Cardiac muscle cell (in vitro differentiated cells and primary cell): ENCODE measurements at regions not wholly inside any gene's neighbourhood (a gene's known extent, or its start where the extent isn't known, plus 50 kb on each side); places are given as distances from the start of the nearest gene placed in this dataset.
A peak's percentile ranks its signal among the peaks of the same experiment; 100 is the strongest.

Source experiments
- DNase-seq, 2 donors: peaks; one replicate each; pipeline versions ENCODE4 v3.0.0 to v3.0.0-alpha.2; 2010 to 2017; ENCODE audit warnings: low read depth in 1 of 2, low spot score in 1 of 2
- H3K27ac ChIP-seq: fragments of 200-600 bp; sonication (generic); 2 replicates; pipeline ENCODE4 v1.5.1; 2016
- H3K27me3 ChIP-seq: fragments of 200-600 bp; sonication (generic); 2 replicates; pipeline ENCODE4 v1.6.0; 2016; ENCODE audit warnings: control low read depth
- H3K36me3 ChIP-seq: fragments of 200-600 bp; sonication (generic); 2 replicates; pipeline ENCODE4 v1.5.1; 2016; ENCODE audit warnings: control low read depth
- H3K4me1 ChIP-seq: fragments of 200-600 bp; sonication (generic); 2 replicates; pipeline ENCODE4 v1.8.1; 2017; ENCODE audit warnings: low read depth, mild to moderate bottlenecking, mixed run types
- H3K4me3 ChIP-seq: fragments of 200-600 bp; sonication (generic); 2 replicates; pipeline ENCODE4 v1.5.1; 2016; ENCODE audit warnings: mild to moderate bottlenecking
- H3K9me3 ChIP-seq: fragments of 200-600 bp; sonication (generic); 2 replicates; pipeline ENCODE4 v1.5.1; 2017; ENCODE audit warnings: low read depth, mild to moderate bottlenecking, control low read depth
- TF ChIP-seq, protein P1 (sequence below): IDR thresholded peaks from 2 replicates; pipeline ENCODE4 v1.5.1; 2012; ENCODE audit warnings: low read depth, mild to moderate bottlenecking, low read length

DNA sequence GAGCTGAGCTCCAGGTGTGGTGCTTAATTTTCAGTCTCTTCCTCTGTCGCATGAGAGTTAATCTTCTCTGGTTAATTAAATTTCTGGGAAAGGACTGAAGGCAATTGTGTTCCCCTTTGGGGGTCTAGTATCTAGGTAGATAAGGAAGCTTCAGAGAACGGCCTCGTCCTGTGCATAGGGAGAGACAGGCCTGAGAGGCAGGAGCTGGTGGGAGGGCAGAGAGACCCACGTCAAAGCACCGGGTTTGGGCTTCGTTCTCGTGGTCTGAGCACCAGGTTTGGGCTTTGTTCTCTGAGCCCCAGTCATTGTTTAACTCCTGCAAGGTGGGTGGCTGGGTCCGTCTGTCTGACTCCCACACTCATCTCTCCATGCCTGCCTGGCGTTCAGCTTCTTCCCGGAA lies 160.8 kb upstream of the PITRM1 start:
- H3K4me1 ChIP-seq = no peaks in the 10 kb centered on the region
- no peak overlapping the region for H3K4me3 ChIP-seq
- no peak overlapping the region for H3K27ac ChIP-seq
- no peaks in the 10 kb centered on the region for H3K36me3 ChIP-seq
- no peak for DNase-seq
- no peaks in the 10 kb centered on the region for H3K9me3 ChIP-seq
- H3K27me3 ChIP-seq = no peaks in the 10 kb centered on the region
- TF ChIP-seq, protein P1, sequence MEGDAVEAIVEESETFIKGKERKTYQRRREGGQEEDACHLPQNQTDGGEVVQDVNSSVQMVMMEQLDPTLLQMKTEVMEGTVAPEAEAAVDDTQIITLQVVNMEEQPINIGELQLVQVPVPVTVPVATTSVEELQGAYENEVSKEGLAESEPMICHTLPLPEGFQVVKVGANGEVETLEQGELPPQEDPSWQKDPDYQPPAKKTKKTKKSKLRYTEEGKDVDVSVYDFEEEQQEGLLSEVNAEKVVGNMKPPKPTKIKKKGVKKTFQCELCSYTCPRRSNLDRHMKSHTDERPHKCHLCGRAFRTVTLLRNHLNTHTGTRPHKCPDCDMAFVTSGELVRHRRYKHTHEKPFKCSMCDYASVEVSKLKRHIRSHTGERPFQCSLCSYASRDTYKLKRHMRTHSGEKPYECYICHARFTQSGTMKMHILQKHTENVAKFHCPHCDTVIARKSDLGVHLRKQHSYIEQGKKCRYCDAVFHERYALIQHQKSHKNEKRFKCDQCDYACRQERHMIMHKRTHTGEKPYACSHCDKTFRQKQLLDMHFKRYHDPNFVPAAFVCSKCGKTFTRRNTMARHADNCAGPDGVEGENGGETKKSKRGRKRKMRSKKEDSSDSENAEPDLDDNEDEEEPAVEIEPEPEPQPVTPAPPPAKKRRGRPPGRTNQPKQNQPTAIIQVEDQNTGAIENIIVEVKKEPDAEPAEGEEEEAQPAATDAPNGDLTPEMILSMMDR = no peak

DNA sequence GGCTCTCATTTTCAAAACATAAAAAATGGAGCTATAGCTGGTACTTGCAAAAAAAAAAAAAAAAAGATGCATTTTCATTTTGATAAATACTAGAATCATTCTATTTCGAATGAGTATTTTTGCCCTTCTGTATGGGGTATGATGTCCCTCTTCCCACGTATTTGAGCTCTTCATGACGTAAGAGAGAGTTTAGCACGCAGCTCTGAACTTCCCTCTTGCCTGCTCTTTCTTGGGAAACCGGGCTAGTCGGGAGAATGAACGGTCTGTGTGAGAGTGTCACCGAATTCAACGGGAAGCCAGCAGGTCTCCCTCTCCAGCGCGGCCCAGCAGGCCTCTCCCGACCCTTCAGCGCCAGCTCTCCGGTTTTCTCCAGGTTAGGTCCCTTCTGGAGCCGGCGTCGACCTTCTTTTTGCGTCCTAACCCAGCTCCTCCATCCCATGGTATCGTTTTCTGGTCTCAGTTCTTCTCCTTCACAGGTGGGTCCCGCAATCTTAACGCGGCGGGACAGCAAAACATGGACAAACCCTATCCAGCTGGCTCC lies 159.2 kb upstream of the PITRM1 start:
- Histone ChIP-seq H3K9me3 (no peaks in the 10 kb centered on the region), H3K4me1 (no peaks in the 10 kb centered on the region), H3K27ac (no peak overlapping the region), H3K36me3 (no peaks in the 10 kb centered on the region), H3K27me3 (no peaks in the 10 kb centered on the region), H3K4me3 (no peak overlapping the region)
- no peak for DNase-seq
- TF ChIP-seq, protein P1 = no peak

DNA sequence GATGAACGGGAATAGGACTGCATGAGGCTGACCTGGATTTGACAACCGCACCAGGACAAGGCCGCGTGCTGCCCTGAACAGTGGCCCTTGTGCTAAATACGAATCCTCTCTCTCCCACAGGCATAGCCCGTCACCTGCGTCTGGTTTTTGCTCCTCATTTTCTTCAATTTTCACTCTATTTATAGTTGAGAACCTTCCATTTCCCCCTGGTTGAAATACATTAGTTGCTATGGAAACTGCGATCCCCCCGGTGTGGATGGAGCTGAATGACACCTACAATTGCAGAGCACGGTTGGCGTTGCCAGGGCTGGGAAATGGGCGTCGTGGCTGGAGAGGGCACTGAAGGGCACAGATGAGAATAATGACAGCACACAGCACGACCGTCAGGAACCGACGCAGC lies 158.6 kb upstream of the PITRM1 start:
- Histone ChIP-seq H3K27ac (no peak overlapping the region), H3K27me3 (no peaks in the 10 kb centered on the region), H3K36me3 (no peaks in the 10 kb centered on the region), H3K9me3 (no peaks in the 10 kb centered on the region), H3K4me3 (no peak overlapping the region), H3K4me1 (no peaks in the 10 kb centered on the region)
- DNase-seq = no peak
- TF ChIP-seq, protein P1 = no peak

DNA sequence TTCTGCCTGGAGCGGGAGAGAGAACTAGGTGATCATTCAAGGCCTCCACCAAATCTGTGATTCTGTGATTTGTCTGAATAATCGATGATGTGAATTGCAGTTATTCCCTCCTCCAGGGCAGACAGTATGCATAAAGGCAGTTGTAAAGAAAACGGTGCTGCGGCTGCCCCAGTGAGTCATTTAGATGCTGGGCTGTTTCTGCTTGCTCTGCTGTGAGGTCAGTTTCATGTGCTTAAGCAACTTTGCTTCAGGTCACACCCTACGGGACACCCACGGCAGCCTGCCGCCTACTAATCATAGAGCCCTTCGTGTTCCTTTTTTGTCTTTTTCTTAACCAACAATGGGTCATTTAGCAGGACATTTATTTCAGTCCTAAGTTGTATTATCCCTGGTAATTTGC lies 158.1 kb upstream of the PITRM1 start:
- no peaks in the 10 kb centered on the region for H3K9me3 ChIP-seq
- no peaks in the 10 kb centered on the region for H3K4me1 ChIP-seq
- TF ChIP-seq, protein P1 = no peak
- DNase-seq = peak in 1 of 2 donors; percentile 70
- no peak overlapping the region for H3K4me3 ChIP-seq
- H3K36me3 ChIP-seq = no peaks in the 10 kb centered on the region
- no peak overlapping the region for H3K27ac ChIP-seq
- H3K27me3 ChIP-seq = no peaks in the 10 kb centered on the region

DNA sequence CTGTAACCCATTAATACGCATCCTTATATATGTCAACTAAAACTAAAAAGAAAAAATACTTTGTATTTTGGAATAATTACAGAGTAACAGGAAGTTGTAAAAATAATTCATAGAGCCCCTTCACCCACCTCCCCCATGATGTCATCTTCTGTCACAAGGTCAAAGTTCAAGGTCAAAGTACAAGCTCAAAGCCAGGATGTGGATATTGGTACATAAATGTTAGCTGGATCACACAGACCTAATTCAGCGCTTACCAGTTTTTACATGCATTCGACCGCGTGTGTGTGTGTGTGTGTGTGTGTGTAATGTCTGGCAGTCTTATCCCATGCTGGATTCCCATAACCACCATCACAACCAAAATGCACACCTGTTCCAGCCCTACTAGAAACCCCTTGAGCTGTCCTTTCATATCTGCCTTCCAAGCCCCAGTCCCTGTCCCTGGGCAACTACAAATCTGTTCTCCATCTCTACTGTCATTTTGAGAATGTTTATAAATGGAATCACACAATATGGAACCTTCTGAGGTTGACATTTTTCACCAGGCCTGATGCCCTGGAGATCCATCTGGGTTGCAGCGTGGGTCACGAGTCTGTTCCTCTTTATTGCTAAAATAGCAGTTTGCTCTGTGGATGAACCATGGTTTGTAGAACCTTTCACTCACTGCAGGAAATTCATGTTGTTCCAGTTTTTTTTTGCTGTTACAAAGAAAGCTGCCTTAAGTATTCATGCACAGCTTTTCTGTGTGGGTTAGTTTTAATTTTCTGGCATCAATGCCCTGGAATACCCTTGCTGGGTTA lies 153.6 kb upstream of the PITRM1 start:
- no peak overlapping the region for H3K4me3 ChIP-seq

More for the DNA sequence above, 153.6 kb upstream of the PITRM1 start:
- no peak overlapping the region for H3K27ac ChIP-seq
- no peaks in the 10 kb centered on the region for H3K27me3 ChIP-seq
- H3K9me3 ChIP-seq = no peaks in the 10 kb centered on the region
- TF ChIP-seq, protein P1 = no peak
- no peak for DNase-seq
- H3K36me3 ChIP-seq = no peaks in the 10 kb centered on the region
- H3K4me1 ChIP-seq = no peaks in the 10 kb centered on the region
